HG03064 (cell line): ENCODE measurements at regions not wholly inside any gene's neighbourhood (a gene's known extent, or its start where the extent isn't known, plus 50 kb on each side); places are given as distances from the start of the nearest gene placed in this dataset.

Source experiments
- ATAC-seq: cut with Tn5 transposase; IDR thresholded peaks from one replicate; pipeline ENCODE4 v1.9.1; 2021; ENCODE audit warnings: low read depth; ENCODE audit not compliant: unreplicated experiment

- no peak for ATAC-seq
These were observed 139.5 kb upstream of the CHST15 start for GRCh38 chr10:124232686-124233545.

- no peak for ATAC-seq
These were observed 138.1 kb upstream of the CHST15 start for GRCh38 chr10:124231168-124232155.

- ATAC-seq: no peak
These were observed 137.3 kb upstream of the CHST15 start for GRCh38 chr10:124230635-124231167.

- no peak for ATAC-seq
These were observed 136.7 kb upstream of the CHST15 start for GRCh38 chr10:124229989-124230634.

GRCh38 chr10:124229201-124229988 lies 136.0 kb upstream of the CHST15 start:
- ATAC-seq: no peak

- no peak for ATAC-seq
These were observed 135.1 kb upstream of the CHST15 start for GRCh38 chr10:124228471-124228870.

GRCh38 chr10:124227988-124228387 lies 134.6 kb upstream of the CHST15 start:
- no peak for ATAC-seq

GRCh38 chr10:124227055-124227975 lies 133.9 kb upstream of the CHST15 start:
- ATAC-seq: no peak

GRCh38 chr10:124226271-124227054 lies 133.1 kb upstream of the CHST15 start:
- ATAC-seq: no peak

- ATAC-seq: no peak
These were observed 132.3 kb upstream of the CHST15 start for GRCh38 chr10:124225467-124226270.

GRCh38 chr10:124225029-124225466 lies 131.7 kb upstream of the CHST15 start:
- ATAC-seq: no peak

GRCh38 chr10:124224331-124225028 lies 131.1 kb upstream of the CHST15 start:
- no peak for ATAC-seq

- ATAC-seq: no peak
These were observed 130.3 kb upstream of the CHST15 start for GRCh38 chr10:124223711-124224085.

GRCh38 chr10:124222988-124223710 lies 129.8 kb upstream of the CHST15 start:
- no peak for ATAC-seq

GRCh38 chr10:124222318-124222987 lies 129.1 kb upstream of the CHST15 start:
- ATAC-seq: no peak
